ENCODE measurements at regions not wholly inside any gene's neighbourhood (a gene's known extent, or its start where the extent isn't known, plus 50 kb on each side); places are given as distances from the start of the nearest gene placed in this dataset.

DNA sequence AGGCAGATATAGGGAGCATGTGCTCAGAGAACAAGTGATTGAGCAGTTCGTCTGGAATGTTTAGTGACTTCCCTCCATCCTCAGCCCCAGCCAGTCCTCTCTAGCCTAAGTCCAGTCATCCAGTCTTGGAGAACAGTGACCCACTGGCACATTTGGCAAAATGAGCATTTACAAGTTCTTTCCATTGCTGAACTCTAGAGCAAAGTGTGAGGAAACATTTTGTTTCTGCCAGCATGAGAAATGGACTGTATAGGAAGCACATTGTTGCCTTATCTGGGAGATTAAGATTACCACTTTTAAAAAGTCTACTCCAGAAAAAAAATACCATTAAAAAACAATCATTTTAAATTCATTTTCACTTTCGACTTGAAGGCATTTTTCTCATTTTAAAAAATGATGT lies 353.6 kb downstream of the SHQ1 start:
- DNase-seq, result no peak
- no peak overlapping the region for H3K9ac ChIP-seq
- POLR2A ChIA-PET, result no interaction called here
- peaks cover 0 to 6% of the 10 kb centered on the region in 2 experiments; a peak in 1 of 4 replicates for H3K4me1 ChIP-seq (ENCODE audit: control insufficient read depth in 1 of 2, insufficient read depth in 2 of 2, low read depth in 1 of 2, low read length in 1 of 2)
- no peak overlapping the region for H2AFZ ChIP-seq (ENCODE audit: low read depth)
- 35% methylated on average over 2 of the region's 2 CpGs for WGBS (ENCODE audit: low lambda C conversion rate)
- H3K27ac ChIP-seq (ENCODE audit: low read depth in 2 of 2, low read length in 1 of 2), result no peak overlapping the region
- H4K20me1 ChIP-seq (ENCODE audit: insufficient read depth), result no peaks in the 10 kb centered on the region
- CTCF ChIA-PET, result interaction anchor here (1.6 kb wide), 1 partner anchor 171 kb away, joined by 3 read pairs; no protein-coding TSS in a partner anchor
- no peaks in the 10 kb centered on the region for H3F3A ChIP-seq (replicated peaks; ENCODE audit: insufficient read depth)
- H3K9me3 ChIP-seq, result no peaks in the 10 kb centered on the region
- no peak overlapping the region for H3K4me2 ChIP-seq
- H3K27me3 ChIP-seq (ENCODE audit: insufficient read depth), result no peaks in the 10 kb centered on the region; the same call in 1 of the 2 replicates
- TF ChIP-seq POLR2AphosphoS5 (IDR thresholded peaks at IDR 0.05; ENCODE audit: low read depth, low read length), result no peak
- TF ChIP-seq USF2 (IDR thresholded peaks at IDR 0.05; ENCODE audit: borderline replicate concordance, low read depth, low read length), result no peak
- TF ChIP-seq SIN3A (IDR thresholded peaks at IDR 0.05; ENCODE audit: borderline replicate concordance, low read depth, low read length), result no peak
- TF ChIP-seq TEAD4 (IDR thresholded peaks at IDR 0.05; ENCODE audit: borderline replicate concordance, insufficient read depth), result no peak
- TF ChIP-seq FOSL2 (IDR thresholded peaks at IDR 0.05; ENCODE audit: borderline replicate concordance, low read depth), result no peak
- TF ChIP-seq RCOR1 (IDR thresholded peaks at IDR 0.05; ENCODE audit: low read length), result no peak
- TF ChIP-seq, protein P1, sequence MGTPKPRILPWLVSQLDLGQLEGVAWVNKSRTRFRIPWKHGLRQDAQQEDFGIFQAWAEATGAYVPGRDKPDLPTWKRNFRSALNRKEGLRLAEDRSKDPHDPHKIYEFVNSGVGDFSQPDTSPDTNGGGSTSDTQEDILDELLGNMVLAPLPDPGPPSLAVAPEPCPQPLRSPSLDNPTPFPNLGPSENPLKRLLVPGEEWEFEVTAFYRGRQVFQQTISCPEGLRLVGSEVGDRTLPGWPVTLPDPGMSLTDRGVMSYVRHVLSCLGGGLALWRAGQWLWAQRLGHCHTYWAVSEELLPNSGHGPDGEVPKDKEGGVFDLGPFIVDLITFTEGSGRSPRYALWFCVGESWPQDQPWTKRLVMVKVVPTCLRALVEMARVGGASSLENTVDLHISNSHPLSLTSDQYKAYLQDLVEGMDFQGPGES (IDR thresholded peaks at IDR 0.05; ENCODE audit: low read depth, low read length), result no peak
- TF ChIP-seq MXI1 (IDR thresholded peaks at IDR 0.05; ENCODE audit: low read depth, low read length), result no peak
- TF ChIP-seq, protein P2, sequence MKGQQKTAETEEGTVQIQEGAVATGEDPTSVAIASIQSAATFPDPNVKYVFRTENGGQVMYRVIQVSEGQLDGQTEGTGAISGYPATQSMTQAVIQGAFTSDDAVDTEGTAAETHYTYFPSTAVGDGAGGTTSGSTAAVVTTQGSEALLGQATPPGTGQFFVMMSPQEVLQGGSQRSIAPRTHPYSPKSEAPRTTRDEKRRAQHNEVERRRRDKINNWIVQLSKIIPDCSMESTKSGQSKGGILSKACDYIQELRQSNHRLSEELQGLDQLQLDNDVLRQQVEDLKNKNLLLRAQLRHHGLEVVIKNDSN (IDR thresholded peaks at IDR 0.05; ENCODE audit: borderline replicate concordance, low read depth), result no peak
- no peak for TF ChIP-seq FOXM1 (IDR thresholded peaks at IDR 0.05; ENCODE audit: low read depth)
- TF ChIP-seq RFX5 (IDR thresholded peaks at IDR 0.05; ENCODE audit: low read length), result no peak
- TF ChIP-seq MEF2A (IDR thresholded peaks at IDR 0.05; ENCODE audit: borderline replicate concordance, low read depth), result no peak
- TF ChIP-seq, protein P3, sequence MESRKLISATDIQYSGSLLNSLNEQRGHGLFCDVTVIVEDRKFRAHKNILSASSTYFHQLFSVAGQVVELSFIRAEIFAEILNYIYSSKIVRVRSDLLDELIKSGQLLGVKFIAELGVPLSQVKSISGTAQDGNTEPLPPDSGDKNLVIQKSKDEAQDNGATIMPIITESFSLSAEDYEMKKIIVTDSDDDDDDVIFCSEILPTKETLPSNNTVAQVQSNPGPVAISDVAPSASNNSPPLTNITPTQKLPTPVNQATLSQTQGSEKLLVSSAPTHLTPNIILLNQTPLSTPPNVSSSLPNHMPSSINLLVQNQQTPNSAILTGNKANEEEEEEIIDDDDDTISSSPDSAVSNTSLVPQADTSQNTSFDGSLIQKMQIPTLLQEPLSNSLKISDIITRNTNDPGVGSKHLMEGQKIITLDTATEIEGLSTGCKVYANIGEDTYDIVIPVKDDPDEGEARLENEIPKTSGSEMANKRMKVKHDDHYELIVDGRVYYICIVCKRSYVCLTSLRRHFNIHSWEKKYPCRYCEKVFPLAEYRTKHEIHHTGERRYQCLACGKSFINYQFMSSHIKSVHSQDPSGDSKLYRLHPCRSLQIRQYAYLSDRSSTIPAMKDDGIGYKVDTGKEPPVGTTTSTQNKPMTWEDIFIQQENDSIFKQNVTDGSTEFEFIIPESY (IDR thresholded peaks at IDR 0.05; ENCODE audit: borderline replicate concordance, low read depth), result no peak
- TF ChIP-seq, protein P4, sequence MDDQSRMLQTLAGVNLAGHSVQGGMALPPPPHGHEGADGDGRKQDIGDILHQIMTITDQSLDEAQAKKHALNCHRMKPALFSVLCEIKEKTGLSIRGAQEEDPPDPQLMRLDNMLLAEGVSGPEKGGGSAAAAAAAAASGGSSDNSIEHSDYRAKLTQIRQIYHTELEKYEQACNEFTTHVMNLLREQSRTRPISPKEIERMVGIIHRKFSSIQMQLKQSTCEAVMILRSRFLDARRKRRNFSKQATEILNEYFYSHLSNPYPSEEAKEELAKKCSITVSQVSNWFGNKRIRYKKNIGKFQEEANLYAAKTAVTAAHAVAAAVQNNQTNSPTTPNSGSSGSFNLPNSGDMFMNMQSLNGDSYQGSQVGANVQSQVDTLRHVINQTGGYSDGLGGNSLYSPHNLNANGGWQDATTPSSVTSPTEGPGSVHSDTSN (IDR thresholded peaks at IDR 0.05), result no peak
- no peak for TF ChIP-seq ELF1 (IDR thresholded peaks at IDR 0.05)
- no peak for TF ChIP-seq GABPA (IDR thresholded peaks at IDR 0.05; ENCODE audit: low read depth)
- no peak for TF ChIP-seq MAX (IDR thresholded peaks at IDR 0.05; ENCODE audit: low read depth)
- no peak for TF ChIP-seq RAD21 (IDR thresholded peaks at IDR 0.05; ENCODE audit: low read length)
- no peak for TF ChIP-seq EZH2phosphoT487 (IDR thresholded peaks at IDR 0.05; ENCODE audit: borderline replicate concordance, low read depth)
- no peak overlapping the region for H3K4me3 ChIP-seq (ENCODE audit: low read depth in 2 of 2, low read length in 1 of 2)
- H3K79me2 ChIP-seq (ENCODE audit: insufficient read depth), result no peaks in the 10 kb centered on the region
- H3K36me3 ChIP-seq (replicated peaks in 1 of 2; ENCODE audit: control insufficient read depth in 1 of 2, insufficient read depth in 2 of 2, low read length in 1 of 2), result no peaks in the 10 kb centered on the region
- H3K9me2 ChIP-seq, result no peaks in the 10 kb centered on the region
